ENCODE measurements at regions not wholly inside any gene's neighbourhood (a gene's known extent, or its start where the extent isn't known, plus 50 kb on each side); places are given as distances from the start of the nearest gene placed in this dataset.

GRCh38 chr6:166253281-166253681, 54.9 kb downstream of the PRR18 start:
- Histone ChIP-seq H4K20me1 (replicated peaks in 1 of 2; ENCODE audit: control insufficient read depth in 1 of 2, insufficient read depth in 2 of 2, low read length in 2 of 2) (no peaks in the 10 kb centered on the region), H3K56ac (replicated peaks; ENCODE audit: insufficient read length, low read depth, low read length) (no peak overlapping the region), H4K91ac (replicated peaks; ENCODE audit: insufficient read length, low read length) (no peak overlapping the region), H3K4ac (replicated peaks; ENCODE audit: insufficient read length, low read depth, low read length) (no peak overlapping the region), H3K4me1 (replicated peaks in 1 of 4; ENCODE audit: control insufficient read depth in 3 of 4, insufficient read depth in 4 of 4, low read length in 3 of 4) (no peaks in the 10 kb centered on the region), H3K4me2 (ENCODE audit: insufficient read depth in 1 of 2, low read depth in 2 of 2, low read length in 2 of 2) (peak overlapping the region; percentile 58 to 74), H3K9me3 (ENCODE audit: insufficient read depth in 2 of 2, low read depth in 1 of 2, low read length in 1 of 2) (no peaks in the 10 kb centered on the region; a peak in 1 of 4 replicates), H3K27ac (ENCODE audit: low read depth, low read length) (no peak overlapping the region), H3K27me3 (replicated peaks in 1 of 4; ENCODE audit: control insufficient read depth in 3 of 4, extremely low read depth in 1 of 4, insufficient read depth in 3 of 4, low read length in 3 of 4) (peaks cover 15 to 48% (median 37%) of the 10 kb centered on the region in 4 experiments), H3K14ac (ENCODE audit: insufficient read length) (no peak overlapping the region), H3K79me2 (ENCODE audit: control insufficient read depth in 1 of 2, insufficient read depth in 2 of 2, low read length in 2 of 2) (no peaks in the 10 kb centered on the region), H2AFZ (ENCODE audit: low read length) (no peak overlapping the region), H3K23ac (ENCODE audit: insufficient read length) (no peak overlapping the region), H3K4me3 (ENCODE audit: extremely low read depth in 1 of 4, insufficient read depth in 2 of 4, low read depth in 3 of 4, low read length in 4 of 4) (peak overlapping the region; percentile 17 to 55 (median 36)), H3K23me2 (ENCODE audit: low read depth, low read length) (no peaks in the 10 kb centered on the region; the same call in 1 of the 2 replicates), H2BK5ac (ENCODE audit: low read depth, low read length) (no peak overlapping the region), H3K36me3 (ENCODE audit: control insufficient read depth in 2 of 4, insufficient read depth in 4 of 4, low read length in 3 of 4) (no peaks in the 10 kb centered on the region), H3K9ac (replicated peaks in 1 of 4; ENCODE audit: extremely low read depth in 1 of 4, low read depth in 3 of 4, low read length in 3 of 4) (no peak overlapping the region), H4K8ac (ENCODE audit: extremely low read depth, insufficient read depth, low read length) (peak overlapping the region; percentile 77; the same call in 1 of the 2 replicates), H2BK12ac (ENCODE audit: low read depth, low read length) (no peak overlapping the region), H2BK20ac (ENCODE audit: low read length) (no peak overlapping the region), H3K79me1 (ENCODE audit: low read depth, low read length) (no peaks in the 10 kb centered on the region), H2AK5ac (ENCODE audit: low read depth, low read length) (no peak overlapping the region), H4K5ac (ENCODE audit: insufficient read length, low read depth, low read length) (no peak overlapping the region), H3K18ac (ENCODE audit: extremely low read depth, low read length) (no peak overlapping the region; the same call in 1 of the 2 replicates), H2BK15ac (ENCODE audit: low read length) (no peak overlapping the region), H2BK120ac (replicated peaks; ENCODE audit: low read depth, low read length) (no peak overlapping the region)
- TF ChIP-seq SIN3A (conservative IDR thresholded peaks at IDR 0.05 in 1 of 2, IDR thresholded peaks at IDR 0.05 in 1 of 2; ENCODE audit: low read depth in 1 of 2, low read length in 2 of 2) (0 out of 4 replicates have a peak, but pooled peaks of 1 of the 2 experiments have one; percentile 0), KDM4A (IDR thresholded peaks at IDR 0.05; ENCODE audit: low read depth, low read length, severe bottlenecking) (peak; percentile 47), HDAC6 (IDR thresholded peaks at IDR 0.05; ENCODE audit: low read depth, low read length) (no peak), BACH1 (IDR thresholded peaks at IDR 0.05; ENCODE audit: low read length) (0 out of 2 replicates have a peak, but pooled peaks have one; percentile 14), EZH2 (IDR thresholded peaks at IDR 0.05; ENCODE audit: low read depth, low read length, severe bottlenecking) (peak; percentile 52), HDAC2 (IDR thresholded peaks at IDR 0.05; ENCODE audit: borderline replicate concordance in 1 of 2, low read depth in 2 of 2, low read length in 2 of 2) (0 out of 4 replicates have a peak, but pooled peaks of 1 of the 2 experiments have one; percentile 18), BRCA1 (IDR thresholded peaks at IDR 0.05; ENCODE audit: low read depth, low read length) (no peak)
- no peak for FAIRE-seq
- CTCF ChIA-PET (ENCODE audit: partially characterized antibody): interaction anchor here (0.6 to 1.8 kb wide), 6 partner anchors 11 to 368 kb away, joined by 3 to 4 read pairs (median 3); no protein-coding TSS in a partner anchor
- no peak for DNase-seq (ENCODE audit: low read depth in 1 of 2, low spot score in 2 of 2)
- WGBS, 2 experiments (ENCODE audit: extremely low coverage in 1 of 2, insufficient coverage in 1 of 2, insufficient read length in 1 of 2, insufficient replicate concordance in 2 of 2, low coverage in 1 of 2, low lambda C conversion rate in 2 of 2, missing lambda C conversion rate in 1 of 2): 4% methylated on average over 36 of the region's 38 CpGs; no CpG with 5 or more reads in 1 of the 2 experiments
- POLR2A ChIA-PET (ENCODE audit: partially characterized antibody): interaction anchor here (0.6 kb wide), 1 partner anchor 297 kb away, joined by 3 read pairs; no protein-coding TSS in a partner anchor
